K562 (cell line): ENCODE measurements at regions not wholly inside any gene's neighbourhood (a gene's known extent, or its start where the extent isn't known, plus 50 kb on each side); places are given as distances from the start of the nearest gene placed in this dataset.
"Not testable (repeated sequence)": the region's sequence is repeated elsewhere in the genome, so short reads cannot be mapped to it uniquely, and the experiment has no call there.

Experiments
- ATAC-seq: fragments of 200-7000 bp; cut with Tn5 transposase; 3 replicates; pipeline ENCODE4 v1.9.1; 2020; ENCODE audit warnings: moderate library complexity
- BruUV-seq: library from RNA; stranded (reverse); fragments of 400-500 nt; replicated peaks from 2 replicates; lab custom pipeline; 2021; lab: Mats Ljungman, UMichigan
- CTCF ChIA-PET: fragments of 300-600 bp; formaldehyde crosslinking; extraction: SDS; loops from one replicate; lab custom pipeline; 2021; ENCODE audit warnings: low intra/inter-chr PET ratio; lab: Yijun Ruan, JAX
- POLR2A ChIA-PET: fragments of 300-600, 350-650 bp; sonication (Branson Sonifier 250); formaldehyde crosslinking; extraction: SDS; loops from one replicate; lab custom pipeline; 2021; ENCODE audit warnings: antibody characterized with exemption, inconsistent platforms; lab: Yijun Ruan, JAX
- DNase-seq, 4 experiments: peaks; one replicate each; pipeline versions ENCODE4 v3.0.0 to v3.0.0-alpha.2; 2011 to 2018; ENCODE audit warnings: low spot score in 3 of 4, mixed read lengths in 3 of 4; ENCODE audit errors: extremely low read depth in 1 of 4
- FAIRE-seq: peaks from 2 replicates; lab custom pipeline; 2011; peaks lifted over from hg19 to GRCh38; lab: Jason Lieb, UNC
- H2AFZ ChIP-seq: 2 replicates; pipeline ENCODE4 v1.6.0; 2011; ENCODE audit warnings: low read depth, low read length, control low read depth, inconsistent platforms
- H3K27ac ChIP-seq: fragments of 200-600 bp; 3 replicates; pipeline ENCODE4 v1.8.0; 2011; ENCODE audit warnings: low read depth, mild to moderate bottlenecking, control low read depth, inconsistent platforms, low read length, moderate library complexity, mixed read lengths; ENCODE audit errors: extremely low read depth
- H3K27me3 ChIP-seq, 2 experiments: fragments of 300-600 bp in 1 of 2; 2 replicates in 1 of 2; 3 replicates in 1 of 2; pipeline versions ENCODE4 v1.6.0 to v1.8.0; 2011; ENCODE audit warnings: inconsistent platforms in 2 of 2, low read length in 2 of 2, mild to moderate bottlenecking in 1 of 2, mixed read lengths in 1 of 2, moderate library complexity in 1 of 2; ENCODE audit not compliant: control insufficient read depth in 2 of 2, insufficient read depth in 2 of 2
- H3K36me3 ChIP-seq: fragments of 300-600 bp; 3 replicates; pipeline ENCODE4 v1.8.0; 2011; ENCODE audit warnings: mild to moderate bottlenecking, low read length, inconsistent platforms; ENCODE audit not compliant: control insufficient read depth, insufficient read depth
- H3K4me1 ChIP-seq, 2 experiments: fragments of 200-600 bp in 1 of 2; replicated peaks in 1 of 2; 2 replicates in 1 of 2; 3 replicates in 1 of 2; pipeline versions ENCODE4 v1.5.1 to v1.8.0; 2011; ENCODE audit warnings: inconsistent platforms in 2 of 2, low read length in 2 of 2, mild to moderate bottlenecking in 1 of 2, mixed read lengths in 1 of 2, moderate library complexity in 1 of 2; ENCODE audit not compliant: control insufficient read depth in 2 of 2, insufficient read depth in 2 of 2
- H3K4me2 ChIP-seq: 2 replicates; pipeline ENCODE4 v1.6.1; 2011; ENCODE audit warnings: low read length, control low read depth, inconsistent platforms, mixed read lengths; ENCODE audit not compliant: insufficient read depth
- H3K4me3 ChIP-seq: fragments of 200-600 bp; sonication (generic), shearing (Covaris generic); 2 replicates; pipeline ENCODE4 v1.5.1; 2016; ENCODE audit warnings: control low read depth, inconsistent platforms
- H3K79me2 ChIP-seq: fragments of 200-600 bp; 3 replicates; pipeline ENCODE4 v1.8.0; 2011; ENCODE audit warnings: low read length, inconsistent platforms; ENCODE audit not compliant: control insufficient read depth, insufficient read depth
- H3K9ac ChIP-seq, 2 experiments: 2 replicates each; pipeline versions ENCODE4 v1.6.0 to v1.6.1; 2011; ENCODE audit warnings: low read depth in 2 of 2, low read length in 2 of 2, control low read depth in 1 of 2, inconsistent platforms in 1 of 2, mild to moderate bottlenecking in 1 of 2, mixed read lengths in 1 of 2; ENCODE audit not compliant: insufficient read depth in 1 of 2
- H3K9me1 ChIP-seq: one replicate; pipeline ENCODE4 v1.6.0; 2011; ENCODE audit warnings: inconsistent platforms, mild to moderate bottlenecking, low read length, moderate library complexity; ENCODE audit not compliant: control insufficient read depth, insufficient read depth
- H3K9me3 ChIP-seq: replicated peaks from 2 replicates; pipeline ENCODE4 v1.5.1; 2011; ENCODE audit warnings: low read depth, low read length, inconsistent platforms; ENCODE audit not compliant: control insufficient read depth, insufficient read depth
- H4K20me1 ChIP-seq: replicated peaks from 2 replicates; pipeline ENCODE4 v1.6.1; 2011; ENCODE audit warnings: low read length, inconsistent platforms, mixed read lengths; ENCODE audit not compliant: control insufficient read depth, insufficient read depth
- WGBS: fragments of 100-300 bp; shearing (Covaris generic); methylation state at CpG from one replicate; pipeline ENCODE4 v1.1.6; 2016; ENCODE audit warnings: low coverage, mixed read lengths; ENCODE audit not compliant: insufficient coverage; ENCODE audit errors: missing lambda C conversion rate; 5-methylcytosine and 5-hydroxymethylcytosine counted together
- in situ Hi-C: fragments of 300-500 bp; cut with MboI; formaldehyde crosslinking; loops from 4 replicates; pipeline ENCODE4 v1.15.0; 2018; ENCODE audit warnings: inconsistent platforms, mixed read lengths
- intact Hi-C: fragments of 100-400 bp; cut with micrococcal nuclease; formaldehyde crosslinking; loops from 2 replicates; pipeline ENCODE4 v1.14.2; 2022

GRCh38 chr2:91498513-91499250, 2807.2 kb downstream of the RPIA start:
- CTCF ChIA-PET: not testable (repeated sequence)

GRCh38 chr2:91499431-91500050, 2808.1 kb downstream of the RPIA start:
- H3K9me3 ChIP-seq, H3K79me2 ChIP-seq, BruUV-seq, H3K27me3 ChIP-seq, H3K36me3 ChIP-seq, POLR2A ChIA-PET, H3K4me3 ChIP-seq, H3K9ac ChIP-seq, CTCF ChIA-PET, H3K27ac ChIP-seq, H3K4me1 ChIP-seq, FAIRE-seq, H4K20me1 ChIP-seq, H2AFZ ChIP-seq, H3K4me2 ChIP-seq, intact Hi-C loops, ATAC-seq, H3K9me1 ChIP-seq, DNase-seq: not testable (repeated sequence)
- in situ Hi-C loops: loop anchor here (5.0 kb wide), 1 partner anchor 1197 kb away; no protein-coding TSS in a partner anchor
- WGBS: 3% methylated on average over 5 of the region's 5 CpGs

More at GRCh38 chr2:91498513-91499250, 2807.2 kb downstream of the RPIA start:
- H2AFZ ChIP-seq, H3K79me2 ChIP-seq, H3K4me3 ChIP-seq, H3K27me3 ChIP-seq, H3K36me3 ChIP-seq, H4K20me1 ChIP-seq, H3K27ac ChIP-seq, H3K9me3 ChIP-seq, POLR2A ChIA-PET, H3K4me2 ChIP-seq, DNase-seq, ATAC-seq, H3K9ac ChIP-seq, H3K4me1 ChIP-seq, FAIRE-seq, BruUV-seq, intact Hi-C loops, H3K9me1 ChIP-seq: not testable (repeated sequence)
- in situ Hi-C loops: loop anchor here (5.0 kb wide), 1 partner anchor 1196 kb away; no protein-coding TSS in a partner anchor
- WGBS: 0% methylated on average over 2 of the region's 2 CpGs

GRCh38 chr2:91500246-91500977, 2808.9 kb downstream of the RPIA start:
- H3K27ac ChIP-seq, H3K36me3 ChIP-seq, H3K4me3 ChIP-seq, ATAC-seq, H4K20me1 ChIP-seq, H3K4me1 ChIP-seq, H3K4me2 ChIP-seq, BruUV-seq, DNase-seq, H2AFZ ChIP-seq, FAIRE-seq, POLR2A ChIA-PET, H3K9me3 ChIP-seq, CTCF ChIA-PET, H3K27me3 ChIP-seq, H3K9me1 ChIP-seq, H3K79me2 ChIP-seq, H3K9ac ChIP-seq, in situ Hi-C loops, intact Hi-C loops: not testable (repeated sequence)
- 0% methylated on average over 4 of the region's 6 CpGs for WGBS
